Fibroblast of pulmonary artery (primary cell): ENCODE measurements at regions not wholly inside any gene's neighbourhood (a gene's known extent, or its start where the extent isn't known, plus 50 kb on each side); places are given as distances from the start of the nearest gene placed in this dataset.

Source experiments
- DNase-seq: peaks from one replicate; pipeline ENCODE4 v3.0.0-alpha.2; 2010; ENCODE audit warnings: low read depth
- H3K4me3 ChIP-seq: replicated peaks from 2 replicates; pipeline ENCODE4 v1.5.1; 2011; ENCODE audit warnings: low read depth, mild to moderate bottlenecking, control low read depth, low read length, moderate library complexity
- CTCF ChIP-seq: IDR thresholded peaks from 2 replicates; pipeline ENCODE4 v1.5.1; 2011; ENCODE audit warnings: mild to moderate bottlenecking, control low read depth, low read length, inconsistent platforms; ENCODE audit errors: missing control alignments

- TF ChIP-seq CTCF = no peak
- no peak overlapping the region for H3K4me3 ChIP-seq
- no peak for DNase-seq
Measured at GRCh38 chr21:21818898-21819297, 820.7 kb downstream of the NCAM2 start.

- no peak overlapping the region for H3K4me3 ChIP-seq
- no peak for DNase-seq
- TF ChIP-seq CTCF = no peak
Measured at GRCh38 chr21:21828130-21828529, 829.9 kb downstream of the NCAM2 start.

GRCh38 chr21:21831036-21831435 lies 832.8 kb downstream of the NCAM2 start:
- no peak for TF ChIP-seq CTCF
- H3K4me3 ChIP-seq = no peak overlapping the region
- DNase-seq = no peak

GRCh38 chr21:21845901-21846300 lies 847.7 kb downstream of the NCAM2 start:
- H3K4me3 ChIP-seq = no peak overlapping the region
- no peak for DNase-seq
- no peak for TF ChIP-seq CTCF

- no peak for DNase-seq
- TF ChIP-seq CTCF = no peak
- no peak overlapping the region for H3K4me3 ChIP-seq
Measured at GRCh38 chr21:21851205-21851604, 853.0 kb downstream of the NCAM2 start.

DNA sequence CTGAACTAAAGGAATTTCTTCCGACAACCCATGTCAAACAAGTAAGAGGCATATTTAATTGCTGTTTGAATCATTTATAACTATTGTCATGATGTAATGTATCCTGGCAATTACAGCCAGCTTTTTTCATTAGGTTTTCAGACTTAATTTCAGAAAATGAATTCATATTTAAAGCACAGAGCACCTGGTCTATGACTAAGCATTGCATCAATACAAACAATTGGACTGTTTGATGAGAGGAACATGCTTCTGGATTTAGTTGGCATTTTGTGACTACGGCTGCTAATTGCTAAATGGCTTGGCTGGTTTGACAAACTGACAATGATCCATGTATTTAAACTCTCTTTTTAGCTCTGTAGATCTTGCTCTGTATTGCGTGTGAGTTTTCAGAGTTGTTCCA lies 853.4 kb downstream of the NCAM2 start:
- no peak for TF ChIP-seq CTCF
- peak; percentile 26 for DNase-seq
- H3K4me3 ChIP-seq = no peak overlapping the region

DNA sequence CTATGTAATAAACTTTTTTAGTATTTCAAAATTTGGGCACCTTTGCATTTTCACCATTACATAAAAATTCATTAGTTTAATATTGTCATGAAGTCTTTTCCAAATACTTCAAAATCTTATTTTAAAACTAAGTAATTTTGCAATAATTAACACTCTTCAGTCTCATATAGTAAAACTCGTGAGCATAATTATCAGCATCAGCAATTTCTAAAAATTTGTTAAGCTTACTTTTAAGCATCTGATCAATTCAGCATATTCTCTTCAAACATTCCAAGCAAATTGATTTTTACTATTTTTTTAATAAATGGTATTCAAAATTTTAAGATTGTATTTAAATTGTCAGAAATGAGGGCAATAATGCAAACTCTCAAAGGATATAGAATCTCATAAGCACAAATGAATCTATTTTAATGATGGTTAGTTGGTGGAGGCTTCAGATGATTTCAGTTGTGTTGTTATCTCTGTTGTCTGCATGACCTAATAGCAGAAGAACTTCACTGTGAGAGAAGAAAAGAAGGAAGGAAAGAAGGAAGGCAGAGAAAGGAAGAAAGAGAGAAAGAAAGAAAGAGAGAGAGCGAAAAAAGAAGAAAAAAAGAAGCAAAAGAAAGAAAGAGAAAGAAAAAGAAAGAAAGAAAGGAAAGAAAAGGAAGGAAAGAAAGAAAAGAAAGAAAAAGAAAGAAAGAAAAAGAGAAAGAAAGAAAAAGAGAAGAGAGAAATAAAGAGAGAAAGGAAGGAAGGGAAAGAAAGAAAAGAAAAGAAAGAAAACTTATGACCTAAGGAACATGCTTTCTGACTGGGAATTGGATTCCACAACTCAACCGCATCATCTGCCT lies 860.5 kb downstream of the NCAM2 start:
- DNase-seq = no peak
- no peak overlapping the region for H3K4me3 ChIP-seq
- TF ChIP-seq CTCF = no peak
